Right ventricle myocardium superior (tissue), 1 donor: ENCODE measurements at regions not wholly inside any gene's neighbourhood (a gene's known extent, or its start where the extent isn't known, plus 50 kb on each side); places are given as distances from the start of the nearest gene placed in this dataset.
"Not testable (repeated sequence)": the region's sequence is repeated elsewhere in the genome, so short reads cannot be mapped to it uniquely, and the experiment has no call there.

Experiments
- ATAC-seq: fragments of 200-7000 bp; cut with Tn5 transposase; one replicate; pipeline ENCODE4 v1.9.1; 2020; ENCODE audit warnings: mild to moderate bottlenecking; ENCODE audit not compliant: poor library complexity
- DNase-seq: peaks from one replicate; pipeline ENCODE4 v3.0.0-alpha.2; 2020
- intact Hi-C: fragments of 100-400 bp; cut with DNase I; formaldehyde crosslinking; loops from one replicate; pipeline ENCODE4 v1.11.2; 2022
- donor health status: DM: no; HTN: yes; CAD: no; lungs with severe emphysema.

DNA sequence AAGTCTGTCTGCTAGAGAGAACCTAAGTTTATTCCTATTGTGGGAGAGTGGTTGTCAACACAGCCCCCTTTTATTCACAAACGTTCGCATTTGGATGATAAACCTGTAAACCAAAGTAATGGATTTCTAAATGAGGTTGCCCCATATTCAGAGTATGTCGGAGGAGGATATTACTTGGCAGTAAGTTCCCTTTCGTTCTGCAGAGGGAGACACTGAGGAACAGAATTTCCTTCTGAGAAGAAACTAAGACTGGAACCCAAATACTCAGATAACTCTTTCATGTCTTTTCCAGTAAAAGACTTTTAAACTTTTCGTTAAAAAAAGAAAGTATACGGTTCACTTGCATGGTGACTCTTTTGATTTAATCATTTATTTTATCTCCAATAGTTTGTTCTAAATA, 754.6 kb upstream of the MMS22L start:
- intact Hi-C loops = no loop called here
- no peak for ATAC-seq
- no peak for DNase-seq

DNA sequence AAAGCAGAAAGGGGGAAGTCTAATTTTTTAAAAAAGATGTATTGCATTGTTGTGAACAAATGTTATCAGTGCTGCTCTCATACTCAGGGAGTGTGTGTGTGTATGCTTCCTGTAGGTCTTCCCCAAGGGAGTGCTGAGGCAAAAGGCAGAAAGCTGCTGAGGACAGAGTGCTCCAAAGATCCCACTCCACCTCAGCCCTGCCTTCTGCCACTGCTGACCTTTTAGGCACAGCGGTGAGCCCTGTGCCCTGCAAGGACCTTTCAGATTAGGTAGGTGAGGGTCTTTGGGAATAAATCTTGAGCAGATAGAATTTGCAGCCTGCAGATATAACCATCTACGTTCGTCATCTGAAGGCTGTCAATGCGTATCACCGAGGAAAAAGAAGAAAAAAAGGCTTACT, 756.4 kb upstream of the MMS22L start:
- DNase-seq (no peak), ATAC-seq (no peak)
- intact Hi-C loops = no loop called here

DNA sequence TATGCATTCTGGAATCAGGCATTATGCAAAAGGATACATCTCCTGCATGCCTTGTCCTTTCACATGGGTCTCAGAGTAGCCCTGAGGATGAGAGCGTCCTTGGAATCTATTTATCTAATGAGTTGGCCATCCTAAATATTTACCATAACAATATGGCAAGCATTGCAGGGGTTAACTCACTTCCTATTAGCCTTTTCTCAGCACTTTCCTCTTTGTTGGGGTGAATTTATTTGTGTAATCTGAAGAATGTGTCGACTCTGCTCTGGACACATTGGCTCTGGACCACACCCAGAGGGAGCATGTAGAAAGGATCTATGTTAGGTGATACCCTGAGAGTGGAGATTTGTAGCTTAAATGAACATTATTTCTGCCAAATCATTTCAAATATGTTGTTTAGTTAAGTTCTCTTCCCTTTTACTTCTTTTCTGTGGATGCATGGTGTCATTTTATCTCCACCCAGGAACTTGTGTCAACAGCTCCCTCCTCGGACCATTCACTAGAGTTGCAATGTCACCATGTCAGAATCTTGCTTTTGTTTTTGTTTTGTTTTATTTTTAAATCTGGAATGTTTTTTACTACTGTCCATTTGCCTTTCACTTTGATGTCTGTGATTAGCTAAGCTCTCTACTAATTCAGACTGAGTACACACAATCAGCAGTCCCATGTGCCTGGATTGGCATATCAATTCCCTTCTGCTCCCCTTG, 757.0 kb upstream of the MMS22L start:
- ATAC-seq (no peak), DNase-seq (no peak)
- intact Hi-C loops = no loop called here

DNA sequence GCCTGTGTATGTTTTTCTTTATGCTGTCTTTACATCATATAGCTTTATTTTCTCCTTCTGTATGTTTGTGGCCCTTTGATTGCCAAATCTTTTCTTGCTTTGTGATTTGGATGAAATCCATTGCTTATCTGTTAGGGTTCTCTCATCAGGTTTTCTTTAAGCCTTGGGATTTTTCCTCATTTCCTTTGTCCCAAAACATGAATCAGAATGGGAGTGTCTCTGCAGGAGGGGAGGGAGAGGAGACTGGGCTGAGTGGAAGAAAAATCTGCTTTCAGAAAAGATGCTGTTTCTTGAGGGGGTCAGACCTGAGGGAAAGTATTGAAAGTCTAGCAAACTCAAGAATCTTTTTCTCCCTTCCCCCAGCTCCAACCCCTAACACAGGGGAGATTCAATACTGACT, 758.0 kb upstream of the MMS22L start:
- DNase-seq (no peak), ATAC-seq (no peak)
- intact Hi-C loops = no loop called here

DNA sequence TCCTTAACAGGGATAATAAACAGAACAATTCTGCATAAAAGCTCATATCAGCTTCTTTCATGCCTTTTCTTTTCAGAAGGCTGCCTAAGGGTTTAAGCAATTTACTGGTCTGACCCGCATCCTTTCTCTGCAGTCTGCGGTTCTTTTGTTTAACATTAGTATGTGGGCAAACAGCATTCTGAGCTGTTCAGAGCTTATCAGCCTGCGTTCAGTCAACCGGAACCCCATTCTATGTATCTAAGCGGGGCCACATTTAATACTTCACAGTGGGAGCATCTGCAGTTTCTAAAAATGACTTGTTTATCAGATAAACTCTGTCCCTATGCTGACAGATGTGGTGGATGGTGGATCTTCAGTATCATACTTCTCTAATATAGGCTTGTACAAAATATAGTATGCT, 758.9 kb upstream of the MMS22L start:
- intact Hi-C loops = no loop called here
- ATAC-seq (no peak), DNase-seq (no peak)

DNA sequence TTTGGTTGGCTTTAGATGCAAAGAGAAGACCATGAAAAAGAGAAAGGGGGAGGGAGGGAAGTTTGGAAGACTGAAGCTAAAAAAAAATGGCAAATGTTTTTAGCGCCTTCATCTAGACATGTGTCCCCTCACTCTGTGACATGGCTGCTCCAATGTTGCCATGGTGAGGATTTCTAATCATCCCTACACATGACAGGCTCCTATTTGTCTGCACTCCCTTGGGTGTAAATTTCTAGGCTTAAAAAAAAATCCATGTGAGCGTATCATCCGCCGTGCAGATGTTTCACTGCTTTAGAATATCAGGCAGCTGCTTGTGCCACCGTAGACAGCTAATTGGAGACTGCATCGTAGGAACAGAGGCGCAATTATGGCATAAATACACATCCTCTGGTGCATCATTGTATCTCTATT, 761.1 kb upstream of the MMS22L start:
- ATAC-seq (no peak), DNase-seq (no peak)
- intact Hi-C loops = no loop called here

DNA sequence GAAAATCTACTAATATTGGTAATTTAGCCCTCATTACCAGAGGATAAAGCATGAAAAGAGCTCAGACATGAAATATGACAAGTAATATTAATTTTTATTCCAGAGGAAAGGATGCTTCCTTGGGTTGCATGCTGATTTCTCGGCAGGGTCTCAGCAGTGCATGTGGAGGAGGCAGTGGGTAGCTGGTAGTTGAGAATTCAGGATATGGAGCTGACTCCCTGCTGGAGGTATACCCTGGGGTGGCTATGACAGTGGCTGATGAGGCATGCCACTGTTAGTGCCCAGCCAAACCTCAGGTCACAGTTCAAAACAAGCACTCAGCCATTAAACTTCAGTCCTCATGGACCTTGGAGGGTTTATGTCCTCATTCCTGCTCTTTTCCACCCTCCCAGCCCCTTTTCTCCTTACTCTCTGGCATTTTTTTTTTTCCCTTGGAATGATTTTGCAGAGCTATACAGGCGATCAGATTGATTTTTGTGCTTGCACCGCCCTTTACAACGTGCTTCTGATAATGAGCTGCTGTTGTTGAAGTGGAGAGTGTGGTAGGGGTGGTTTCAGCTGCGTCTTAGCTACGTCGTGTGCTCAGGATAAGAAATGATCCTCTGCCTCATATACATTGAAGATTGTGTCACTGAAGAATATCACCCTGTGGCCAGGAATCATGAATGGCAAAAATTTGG, 761.9 kb upstream of the MMS22L start:
- intact Hi-C loops = no loop called here
- DNase-seq = no peak
- ATAC-seq = no peak

DNA sequence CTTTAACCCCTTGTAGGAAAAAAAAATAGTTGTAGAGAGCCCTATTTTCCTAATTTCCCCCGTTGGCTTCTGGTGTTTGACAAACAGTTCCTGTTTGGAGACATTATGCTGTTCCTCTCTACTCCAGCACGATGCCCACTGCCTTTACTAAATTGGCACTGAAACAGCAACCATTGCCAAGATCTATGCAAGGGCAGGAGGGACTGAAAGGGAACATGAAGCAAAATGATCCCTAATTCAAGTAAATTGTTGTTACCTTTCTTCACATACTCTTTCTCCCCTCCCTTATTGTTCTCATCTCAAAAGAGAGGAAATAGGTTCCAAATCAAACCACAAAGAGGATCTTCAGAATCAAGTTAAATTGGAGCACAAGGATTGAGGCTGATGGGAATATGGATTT, 764.1 kb upstream of the MMS22L start:
- intact Hi-C loops = no loop called here
- no peak for DNase-seq

DNA sequence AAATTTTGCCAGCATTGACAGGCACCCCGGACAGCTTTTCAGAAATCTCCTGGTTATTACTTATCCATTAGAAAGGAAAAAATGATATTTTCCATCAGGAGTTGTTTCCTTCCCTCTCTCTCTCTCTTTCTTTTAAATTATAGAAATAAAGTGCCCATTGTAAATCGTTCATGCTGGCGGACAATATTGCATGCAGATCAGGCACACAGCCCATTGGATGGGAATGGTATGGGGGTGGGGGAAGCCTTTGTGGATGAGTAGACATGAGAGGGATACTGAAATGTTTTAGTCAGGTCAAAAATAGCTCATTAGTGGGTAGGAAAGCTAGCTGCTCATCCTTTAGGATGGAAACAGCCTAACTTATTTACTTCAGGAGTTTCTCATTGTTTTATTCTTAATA, 764.9 kb upstream of the MMS22L start:
- DNase-seq (no peak), ATAC-seq (no peak)
- intact Hi-C loops = no loop called here

More for the DNA sequence above, 764.1 kb upstream of the MMS22L start:
- ATAC-seq = no peak

DNA sequence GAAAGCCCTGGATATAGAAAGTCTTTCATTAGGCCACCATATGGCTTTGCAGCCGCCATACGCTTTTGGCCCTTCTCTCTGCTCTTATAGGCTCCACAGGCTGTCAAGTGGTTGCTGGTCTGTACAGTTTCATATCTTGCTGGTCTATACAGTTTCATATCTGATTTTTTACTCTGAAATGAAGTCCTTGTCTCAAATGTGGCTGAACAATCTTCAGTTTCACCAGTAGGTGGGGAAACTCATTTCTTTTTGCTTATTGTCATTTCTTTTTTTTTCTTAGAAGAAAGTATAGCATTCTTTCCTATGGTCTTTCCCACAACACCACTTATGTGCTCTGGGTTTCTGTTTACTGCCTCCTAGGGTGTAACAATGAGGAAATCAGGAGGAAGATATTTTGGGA, 771.4 kb upstream of the MMS22L start:
- no peak for ATAC-seq
- intact Hi-C loops = no loop called here
- no peak for DNase-seq

DNA sequence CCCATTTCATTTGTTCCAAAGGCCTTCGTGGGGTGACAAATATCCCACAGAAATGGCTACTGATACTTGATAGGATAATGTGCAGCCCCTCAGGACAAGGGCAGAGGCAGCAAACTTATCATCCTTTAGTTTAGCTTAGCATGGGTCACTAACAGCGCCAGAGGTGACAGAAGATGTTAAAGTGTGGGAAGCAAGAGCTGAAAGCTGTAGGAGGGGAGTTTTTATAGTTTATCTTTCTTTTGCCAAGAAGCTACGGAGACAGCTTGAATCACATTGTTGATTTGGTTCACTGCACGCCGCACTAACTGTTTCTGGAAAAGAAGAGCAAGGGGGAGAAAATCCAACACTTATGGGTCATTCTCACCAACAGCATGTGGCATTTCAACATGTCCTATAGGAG, 773.9 kb upstream of the MMS22L start:
- ATAC-seq = no peak
- no peak for DNase-seq
- intact Hi-C loops = no loop called here

DNA sequence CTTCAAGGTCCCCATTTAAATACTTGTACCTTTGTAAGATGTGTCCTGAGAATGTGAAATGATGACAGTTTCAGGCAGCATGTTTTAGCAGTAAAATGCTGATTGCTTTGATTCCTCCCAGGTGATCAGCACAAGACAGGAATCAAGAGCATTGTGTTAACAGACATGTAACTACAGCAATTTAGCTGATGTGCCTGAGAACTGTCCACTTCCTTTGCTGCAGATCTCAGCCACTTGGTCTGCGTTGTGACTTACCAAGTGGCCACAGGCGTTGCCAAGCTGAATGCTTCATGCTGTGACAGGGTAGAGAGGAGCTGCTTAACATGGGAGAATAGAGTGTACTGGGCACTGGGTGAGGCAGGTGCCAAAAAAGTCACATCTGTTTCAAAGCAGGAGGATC, 767.0 kb upstream of the POU3F2 start:
- no peak for DNase-seq
- no peak for ATAC-seq
- intact Hi-C loops = no loop called here

DNA sequence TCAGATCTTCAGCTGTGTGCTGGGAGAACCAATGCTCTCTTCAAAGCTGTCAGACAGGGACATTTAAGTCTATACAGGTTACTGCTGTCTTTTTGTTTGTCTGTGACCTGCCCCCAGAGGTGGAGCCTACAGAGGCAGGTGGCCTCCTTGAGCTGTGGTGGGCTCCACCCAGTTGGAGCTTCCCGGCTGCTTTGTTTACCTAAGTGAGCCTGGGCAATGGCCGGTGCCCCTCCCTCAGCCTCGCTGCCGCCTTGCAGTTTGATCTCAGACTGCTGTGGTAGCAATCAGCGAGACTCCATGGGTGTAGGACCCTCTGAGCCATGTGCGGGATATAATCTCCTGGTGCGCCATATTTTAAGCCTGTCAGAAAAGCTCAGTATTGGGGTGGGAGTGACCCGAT, 745.8 kb upstream of the POU3F2 start:
- intact Hi-C loops, ATAC-seq: not testable (repeated sequence)

DNA sequence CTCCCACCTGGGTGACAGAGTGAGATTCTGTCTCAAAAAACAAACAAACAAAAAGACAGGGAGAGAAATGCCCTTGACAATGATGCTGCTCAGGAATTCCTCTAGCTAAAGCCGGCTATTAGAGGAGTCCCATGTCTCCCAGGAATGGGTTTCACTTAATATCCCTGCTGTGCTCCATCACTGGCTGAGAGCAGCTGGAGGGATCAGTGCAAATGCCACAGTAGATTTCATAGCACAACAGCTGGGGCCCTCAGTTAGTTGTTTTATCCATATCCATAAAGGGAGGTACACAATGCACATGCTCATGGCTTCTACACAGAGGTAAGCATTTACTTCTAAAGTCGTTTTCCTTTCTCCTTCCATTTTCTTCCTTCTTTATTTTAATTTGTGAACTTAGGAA, 742.0 kb upstream of the POU3F2 start:
- DNase-seq = no peak
- intact Hi-C loops = no loop called here
- no peak for ATAC-seq

More for the DNA sequence above, 745.8 kb upstream of the POU3F2 start:
- not testable (repeated sequence) for DNase-seq

DNA sequence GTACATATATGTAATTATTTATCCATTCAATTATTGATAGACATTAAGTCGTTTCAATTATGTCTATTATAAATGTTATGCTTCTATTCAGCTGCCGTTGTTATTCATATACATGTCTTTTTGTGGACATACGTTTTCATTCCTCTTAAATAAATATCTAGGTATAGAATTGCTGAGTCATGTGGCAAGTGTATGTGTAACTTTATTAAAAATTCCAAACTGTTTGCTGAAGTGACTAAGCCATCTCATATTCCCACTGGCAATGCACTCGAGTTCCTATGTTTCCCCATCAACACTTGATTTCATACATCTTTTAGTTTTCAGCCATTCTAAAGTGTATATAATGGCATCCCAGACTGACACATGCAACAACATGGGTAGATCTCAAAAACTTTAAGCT, 739.7 kb upstream of the POU3F2 start:
- intact Hi-C loops = no loop called here
- DNase-seq (no peak), ATAC-seq (no peak)

DNA sequence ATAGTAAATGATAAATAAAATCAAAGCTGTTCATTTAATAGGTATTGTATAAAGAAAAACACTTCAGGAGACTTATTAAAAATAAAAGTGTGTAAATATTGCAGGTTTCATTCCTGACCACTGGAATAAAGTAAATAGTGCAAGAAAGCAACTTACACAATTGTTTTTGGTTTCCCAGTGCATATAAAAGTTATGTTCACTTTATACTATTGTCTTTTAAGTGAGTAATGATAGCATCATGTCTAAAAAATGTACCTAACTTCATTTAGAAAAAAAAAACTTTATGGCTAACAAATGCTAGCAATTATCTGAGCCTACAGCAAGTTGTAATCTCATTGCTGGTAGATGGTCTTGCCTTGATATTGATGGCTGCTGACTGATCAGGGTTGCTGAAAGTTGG, 726.6 kb upstream of the POU3F2 start:
- ATAC-seq = no peak
- intact Hi-C loops = no loop called here

DNA sequence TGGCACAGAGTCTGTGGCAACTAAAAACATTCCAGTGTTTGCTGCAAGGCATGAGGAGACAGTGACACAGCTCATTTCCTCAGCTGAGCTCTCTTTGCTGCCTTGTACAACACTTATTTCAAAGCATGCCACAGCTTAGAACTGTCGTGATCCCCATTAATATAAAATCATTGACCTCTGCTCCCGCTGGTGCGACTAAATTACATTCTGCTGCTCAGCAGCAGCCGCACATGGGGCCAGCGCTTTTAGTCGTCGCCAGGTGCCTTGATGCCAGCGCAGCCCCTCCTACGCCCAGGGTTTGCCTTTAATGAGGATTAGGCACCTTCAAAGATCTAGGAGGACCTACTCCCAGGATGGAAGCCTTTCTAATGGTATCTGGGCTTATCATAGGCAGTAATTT, 717.9 kb upstream of the POU3F2 start:
- ATAC-seq (no peak), DNase-seq (no peak)
- intact Hi-C loops = no loop called here

More for the DNA sequence above, 726.6 kb upstream of the POU3F2 start:
- DNase-seq = no peak

DNA sequence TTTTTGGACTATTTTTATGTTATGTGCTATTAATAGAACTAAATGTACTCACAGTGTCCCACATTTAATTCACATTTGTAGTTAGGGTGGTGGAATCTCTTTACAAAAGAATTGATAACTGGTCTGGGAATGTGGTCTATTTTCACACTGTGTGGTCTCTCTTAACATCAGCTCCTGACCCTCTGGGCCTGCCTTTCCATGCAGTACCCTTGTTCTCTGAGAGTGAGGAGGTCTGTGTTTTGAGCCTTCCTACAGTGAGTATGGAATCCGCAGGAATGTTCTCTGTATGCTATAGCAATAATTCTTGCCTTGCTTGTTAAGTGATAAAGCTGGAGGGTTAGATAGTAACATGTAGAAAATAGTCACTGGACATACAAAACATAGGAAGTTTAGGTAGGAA, 717.3 kb upstream of the POU3F2 start:
- intact Hi-C loops = no loop called here
- DNase-seq (no peak), ATAC-seq (no peak)

DNA sequence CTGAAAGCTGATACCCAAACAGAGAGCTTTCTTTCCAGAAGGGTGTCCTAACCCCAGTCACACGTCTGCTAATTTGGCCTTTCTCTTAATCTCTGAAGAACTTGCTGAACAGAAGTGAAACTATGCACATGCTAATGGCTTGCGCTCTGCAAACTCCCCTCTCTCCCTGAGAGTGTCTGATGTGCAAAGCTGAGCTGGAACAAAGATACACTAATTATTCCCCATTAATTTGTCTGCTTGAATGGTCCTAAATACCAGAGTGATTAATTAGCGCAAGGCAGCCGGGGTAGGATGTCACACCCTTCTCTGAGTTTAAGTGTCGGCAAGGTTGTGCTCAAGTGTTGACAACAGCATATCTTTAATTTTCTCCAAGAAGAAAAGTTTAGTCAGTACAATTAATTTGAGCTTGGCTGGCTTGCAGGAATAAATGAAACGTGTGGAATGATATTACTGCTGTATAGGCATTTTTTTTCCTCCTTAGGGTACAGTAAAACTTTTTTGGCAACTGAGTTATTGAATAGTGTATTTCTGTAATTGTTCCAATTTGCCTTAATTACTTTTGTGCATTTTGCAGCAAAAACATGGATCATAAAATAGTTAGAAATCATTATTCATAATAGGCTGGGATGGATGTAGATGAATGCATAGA, 715.9 kb upstream of the POU3F2 start:
- intact Hi-C loops = no loop called here
- no peak for DNase-seq
- ATAC-seq = no peak

DNA sequence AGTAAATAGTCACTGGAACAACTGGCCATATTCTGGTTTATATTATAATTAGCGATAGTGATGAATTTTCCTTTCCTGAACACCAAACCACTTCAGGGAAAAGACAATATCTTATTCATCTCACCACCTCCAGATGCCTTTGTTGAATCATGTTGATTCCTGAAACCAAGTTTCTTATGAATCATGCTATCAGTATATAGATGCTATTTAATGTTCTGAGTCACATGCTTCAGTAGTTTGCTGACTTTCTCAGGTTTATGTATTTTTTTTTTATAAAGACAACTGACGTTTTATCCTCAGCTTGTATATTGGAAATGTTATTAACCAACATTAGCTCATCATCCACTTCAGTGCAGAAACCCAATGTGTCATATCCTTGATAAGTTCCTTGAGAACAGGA, 710.2 kb upstream of the POU3F2 start:
- ATAC-seq = no peak
- intact Hi-C loops = no loop called here
- no peak for DNase-seq
